Chondrocyte (in vitro differentiated cells): ENCODE measurements at regions not wholly inside any gene's neighbourhood (a gene's known extent, or its start where the extent isn't known, plus 50 kb on each side); places are given as distances from the start of the nearest gene placed in this dataset.

Source experiments
- DNase-seq: peaks from one replicate; pipeline ENCODE4 v3.0.0; 2021; ENCODE audit warnings: mixed read lengths, low spot score
- H3K27ac Mint-ChIP-seq: one replicate; pipeline ENCODE4 v1.8.0; 2021; ENCODE audit warnings: mild to moderate bottlenecking, moderate library complexity, mixed read lengths; ENCODE audit not compliant: unreplicated experiment
- H3K27me3 Mint-ChIP-seq: 2 replicates; pipeline ENCODE4 v1.8.0; 2021; ENCODE audit warnings: low read depth, mixed read lengths
- H3K36me3 Mint-ChIP-seq: 2 replicates; pipeline ENCODE4 v1.8.0; 2021; ENCODE audit warnings: low read depth, mixed read lengths
- H3K4me1 Mint-ChIP-seq: 2 replicates; pipeline ENCODE4 v1.8.0; 2021; ENCODE audit warnings: low read depth, mild to moderate bottlenecking, mixed read lengths
- H3K4me3 Mint-ChIP-seq: one replicate; pipeline ENCODE4 v1.8.0; 2021; ENCODE audit warnings: mild to moderate bottlenecking, moderate library complexity, mixed read lengths; ENCODE audit not compliant: unreplicated experiment
- H3K9me3 Mint-ChIP-seq: 2 replicates; pipeline ENCODE4 v1.8.0; 2021; ENCODE audit warnings: low read depth, mixed read lengths
- TF ChIP-seq, protein P1 (sequence below): fragments of 200-600 bp; sonication (generic); IDR thresholded peaks from 2 replicates; pipeline ENCODE4 v1.5.0; 2021; ENCODE audit warnings: antibody characterized with exemption, mild to moderate bottlenecking, moderate library complexity

DNA sequence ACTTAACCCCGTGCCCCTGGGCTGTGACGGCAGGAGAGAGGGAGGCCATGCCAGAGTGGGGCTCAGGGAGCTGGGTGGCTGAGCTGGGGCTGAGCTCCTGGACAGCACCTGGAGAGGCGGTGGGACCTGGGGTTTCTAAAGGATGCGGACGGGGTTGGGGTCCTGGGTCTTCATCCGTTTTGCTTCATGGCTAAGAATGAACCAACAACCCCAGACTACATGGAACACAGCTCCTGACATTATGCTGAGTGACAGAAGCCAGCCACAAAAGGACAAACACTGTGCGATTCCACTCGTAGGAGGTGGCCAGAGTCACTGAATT lies 60.6 kb downstream of the NCOR2 start:
- no peak for DNase-seq
- H3K27ac Mint-ChIP-seq: peak overlapping the region; percentile 97
- H3K9me3 Mint-ChIP-seq: no peaks in the 10 kb centered on the region
- TF ChIP-seq, protein P1, sequence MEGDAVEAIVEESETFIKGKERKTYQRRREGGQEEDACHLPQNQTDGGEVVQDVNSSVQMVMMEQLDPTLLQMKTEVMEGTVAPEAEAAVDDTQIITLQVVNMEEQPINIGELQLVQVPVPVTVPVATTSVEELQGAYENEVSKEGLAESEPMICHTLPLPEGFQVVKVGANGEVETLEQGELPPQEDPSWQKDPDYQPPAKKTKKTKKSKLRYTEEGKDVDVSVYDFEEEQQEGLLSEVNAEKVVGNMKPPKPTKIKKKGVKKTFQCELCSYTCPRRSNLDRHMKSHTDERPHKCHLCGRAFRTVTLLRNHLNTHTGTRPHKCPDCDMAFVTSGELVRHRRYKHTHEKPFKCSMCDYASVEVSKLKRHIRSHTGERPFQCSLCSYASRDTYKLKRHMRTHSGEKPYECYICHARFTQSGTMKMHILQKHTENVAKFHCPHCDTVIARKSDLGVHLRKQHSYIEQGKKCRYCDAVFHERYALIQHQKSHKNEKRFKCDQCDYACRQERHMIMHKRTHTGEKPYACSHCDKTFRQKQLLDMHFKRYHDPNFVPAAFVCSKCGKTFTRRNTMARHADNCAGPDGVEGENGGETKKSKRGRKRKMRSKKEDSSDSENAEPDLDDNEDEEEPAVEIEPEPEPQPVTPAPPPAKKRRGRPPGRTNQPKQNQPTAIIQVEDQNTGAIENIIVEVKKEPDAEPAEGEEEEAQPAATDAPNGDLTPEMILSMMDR: no peak
- no peaks in the 10 kb centered on the region for H3K27me3 Mint-ChIP-seq
- H3K36me3 Mint-ChIP-seq: peaks cover 3% of the 10 kb centered on the region
- H3K4me3 Mint-ChIP-seq: peak overlapping the region; percentile 10
- H3K4me1 Mint-ChIP-seq: peaks cover 76% of the 10 kb centered on the region

GRCh38 chr12:124506145-124506831 lies 61.1 kb downstream of the NCOR2 start:
- H3K4me1 Mint-ChIP-seq: peaks cover 78% of the 10 kb centered on the region
- DNase-seq: no peak
- no peaks in the 10 kb centered on the region for H3K9me3 Mint-ChIP-seq
- peak overlapping the region; percentile 10 for H3K4me3 Mint-ChIP-seq
- TF ChIP-seq, protein P1: peak; percentile 35
- peak overlapping the region; percentile 97 for H3K27ac Mint-ChIP-seq
- H3K27me3 Mint-ChIP-seq: no peaks in the 10 kb centered on the region
- H3K36me3 Mint-ChIP-seq: peaks cover 3% of the 10 kb centered on the region

- TF ChIP-seq, protein P1: no peak
- Mint-ChIP-seq H3K4me1 (peaks cover 80% of the 10 kb centered on the region), H3K27me3 (no peaks in the 10 kb centered on the region), H3K9me3 (no peaks in the 10 kb centered on the region), H3K27ac (peak overlapping the region; percentile 97), H3K4me3 (no peak overlapping the region), H3K36me3 (peaks cover 3% of the 10 kb centered on the region)
- no peak for DNase-seq
These were observed 62.2 kb downstream of the NCOR2 start for GRCh38 chr12:124505001-124505818.

DNA sequence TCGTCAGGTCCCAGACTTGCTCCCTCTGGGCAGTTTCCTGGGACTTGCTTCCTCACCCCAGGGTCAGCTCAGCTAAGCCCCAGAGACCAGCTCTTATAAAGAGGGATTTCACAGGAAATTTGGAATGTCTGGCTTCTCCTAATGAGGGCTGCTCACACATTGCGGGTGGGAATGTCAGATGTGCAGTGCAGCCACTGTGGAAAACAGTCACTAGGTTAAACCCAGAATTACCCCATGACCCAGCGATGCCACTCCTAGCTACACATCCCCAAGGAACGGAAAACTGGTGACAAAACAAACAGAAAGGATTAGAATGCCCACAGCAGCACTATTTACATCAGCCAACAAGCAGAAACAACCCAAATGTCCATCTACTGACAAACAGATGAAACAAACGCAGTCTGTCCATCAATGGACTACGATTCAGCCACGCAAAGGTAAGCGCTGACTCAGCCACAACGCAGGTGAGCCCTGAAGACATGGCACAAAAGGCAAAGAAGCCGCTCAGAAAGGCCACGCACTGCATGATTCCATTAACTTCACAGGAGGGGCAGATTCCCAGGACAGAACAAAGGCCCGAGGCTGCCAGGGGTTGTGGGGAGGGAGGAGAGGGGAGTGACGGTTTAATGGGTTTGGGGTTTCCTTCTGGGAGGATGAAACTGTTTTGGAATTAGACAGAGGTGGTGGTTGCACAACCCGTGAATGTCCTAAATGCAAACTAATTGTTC lies 63.0 kb downstream of the NCOR2 start:
- no peak for DNase-seq
- Mint-ChIP-seq H3K36me3 (peaks cover 3% of the 10 kb centered on the region), H3K4me3 (no peak overlapping the region), H3K4me1 (peaks cover 78% of the 10 kb centered on the region), H3K27ac (no peak overlapping the region), H3K27me3 (no peaks in the 10 kb centered on the region), H3K9me3 (no peaks in the 10 kb centered on the region)
- TF ChIP-seq, protein P1: no peak

- Mint-ChIP-seq H3K27ac (peak overlapping the region; percentile 59), H3K27me3 (no peaks in the 10 kb centered on the region), H3K4me3 (no peak overlapping the region), H3K36me3 (peaks cover 3% of the 10 kb centered on the region), H3K9me3 (no peaks in the 10 kb centered on the region), H3K4me1 (peaks cover 78% of the 10 kb centered on the region)
- no peak for DNase-seq
- TF ChIP-seq, protein P1: no peak
These were observed 64.1 kb downstream of the NCOR2 start for GRCh38 chr12:124503305-124503704.
